Large intestine (tissue), 3 donors: ENCODE measurements at regions not wholly inside any gene's neighbourhood (a gene's known extent, or its start where the extent isn't known, plus 50 kb on each side); places are given as distances from the start of the nearest gene placed in this dataset.

ENCODE experiments used
- DNase-seq, 2 donors: peaks; one replicate each; pipeline versions ENCODE4 v3.0.0 to v3.0.0-alpha.2; 2013
- H3K27ac ChIP-seq: one replicate; pipeline ENCODE4 v1.5.1; 2013; ENCODE audit warnings: low read length
- H3K27me3 ChIP-seq: 2 replicates; pipeline ENCODE4 v1.6.1; 2013; ENCODE audit warnings: low read length; ENCODE audit not compliant: control insufficient read depth, insufficient read depth
- H3K36me3 ChIP-seq: 2 replicates; pipeline ENCODE4 v1.6.1; 2013; ENCODE audit warnings: low read length; ENCODE audit not compliant: control insufficient read depth, insufficient read depth
- H3K4me1 ChIP-seq: one replicate; pipeline ENCODE4 v1.6.1; 2013; ENCODE audit warnings: low read length; ENCODE audit not compliant: control insufficient read depth, insufficient read depth
- H3K4me3 ChIP-seq: one replicate; pipeline ENCODE4 v1.5.1; 2013; ENCODE audit warnings: low read length
- H3K9me3 ChIP-seq: one replicate; pipeline ENCODE4 v1.6.1; 2013; ENCODE audit warnings: mild to moderate bottlenecking, low read depth, low read length, moderate library complexity; ENCODE audit not compliant: control insufficient read depth
- WGBS: methylation state at CpG from one replicate; pipeline ENCODE4 v1.1.5; 2013; ENCODE audit warnings: low lambda C conversion rate; ENCODE audit not compliant: insufficient coverage; 5-methylcytosine and 5-hydroxymethylcytosine counted together

DNA sequence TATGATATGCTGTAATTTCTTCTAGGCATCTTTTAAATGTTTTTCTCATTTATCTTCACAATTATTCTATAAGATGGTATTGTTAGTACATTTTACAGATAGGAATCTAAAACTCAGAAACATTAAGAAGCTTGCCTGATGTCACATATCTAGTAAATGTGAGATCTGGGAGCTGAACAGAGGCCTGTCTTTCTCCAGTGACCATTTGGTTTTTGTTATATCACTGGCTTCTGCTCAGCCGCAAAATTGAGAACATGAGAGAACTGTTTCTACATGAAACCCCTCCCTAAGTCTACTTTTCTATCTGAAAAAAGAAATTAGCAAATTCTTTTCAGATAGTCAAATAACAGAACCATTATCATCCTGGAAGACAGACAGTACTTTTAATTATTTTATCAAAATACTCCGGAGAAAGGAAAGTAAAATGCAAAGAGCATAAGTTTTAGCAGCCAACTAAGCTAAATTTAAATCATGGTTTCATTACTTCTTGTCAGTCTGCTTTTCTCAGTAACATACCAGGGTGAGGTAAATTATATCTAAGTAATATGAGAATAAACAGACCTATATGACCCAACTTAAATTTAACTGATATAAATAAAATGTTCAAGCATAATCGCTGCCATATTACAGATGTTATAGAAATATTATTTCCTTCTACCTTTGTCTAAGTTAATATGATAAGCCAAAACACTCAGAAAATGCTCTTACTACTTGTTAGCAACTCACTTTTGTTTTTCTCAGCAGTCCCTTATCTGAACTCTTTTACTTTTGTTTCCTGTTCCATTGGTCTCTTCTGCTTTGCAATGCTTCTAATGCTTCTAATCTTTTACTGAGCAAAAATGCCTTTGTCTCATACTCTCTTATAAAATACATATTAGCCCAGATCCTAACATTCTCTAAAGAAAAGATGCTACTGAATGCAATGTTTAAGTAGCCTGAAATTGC is 68.0 kb upstream of the MBNL1 start:
- DNase-seq = no peak
- H3K36me3 ChIP-seq = no peaks in the 10 kb centered on the region
- no peaks in the 10 kb centered on the region for H3K27me3 ChIP-seq
- no peak overlapping the region for H3K4me3 ChIP-seq
- peaks cover 8% of the 10 kb centered on the region for H3K4me1 ChIP-seq
- peak overlapping the region; percentile 22 for H3K27ac ChIP-seq
- H3K9me3 ChIP-seq = no peaks in the 10 kb centered on the region
- 70% methylated on average over 2 of the region's 3 CpGs for WGBS

DNA sequence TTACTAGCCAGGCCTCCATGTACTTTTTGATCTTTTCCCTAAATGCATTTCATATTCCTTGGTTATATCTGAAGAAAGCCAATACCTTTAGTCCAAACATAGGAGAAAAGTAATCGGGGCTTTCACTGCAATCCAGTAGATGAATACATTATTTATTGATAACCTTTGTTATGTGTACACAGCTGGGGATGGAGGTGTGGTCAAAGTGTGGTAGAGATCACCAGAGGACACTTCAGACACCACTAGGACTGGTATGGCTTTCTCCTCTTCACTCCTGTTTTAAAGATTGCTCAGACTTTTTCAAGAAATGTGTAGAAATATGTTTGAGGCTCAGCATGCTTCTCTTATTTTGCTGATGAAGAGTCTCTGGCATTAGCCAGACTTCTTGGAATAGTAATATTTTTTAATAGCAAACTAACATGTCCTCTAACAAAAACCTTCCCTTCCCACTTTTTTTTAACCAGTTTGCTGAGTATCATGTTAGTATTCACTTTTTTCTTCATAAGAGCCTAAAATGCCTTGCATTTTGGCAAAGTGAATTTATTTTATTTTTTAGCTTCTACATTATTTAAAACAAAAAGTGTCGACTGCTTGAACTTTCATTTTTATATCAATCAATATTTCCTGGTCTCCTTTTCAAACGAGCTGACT is 65.6 kb upstream of the MBNL1 start:
- H3K4me1 ChIP-seq = peaks cover 12% of the 10 kb centered on the region
- peak in 1 of 2 donors; percentile 61 for DNase-seq
- peak overlapping the region; percentile 56 for H3K27ac ChIP-seq
- H3K27me3 ChIP-seq = no peaks in the 10 kb centered on the region
- no peaks in the 10 kb centered on the region for H3K36me3 ChIP-seq
- 16% methylated on average over 3 of the region's 3 CpGs for WGBS
- peak overlapping the region; percentile 7 for H3K4me3 ChIP-seq
- H3K9me3 ChIP-seq = no peaks in the 10 kb centered on the region

DNA sequence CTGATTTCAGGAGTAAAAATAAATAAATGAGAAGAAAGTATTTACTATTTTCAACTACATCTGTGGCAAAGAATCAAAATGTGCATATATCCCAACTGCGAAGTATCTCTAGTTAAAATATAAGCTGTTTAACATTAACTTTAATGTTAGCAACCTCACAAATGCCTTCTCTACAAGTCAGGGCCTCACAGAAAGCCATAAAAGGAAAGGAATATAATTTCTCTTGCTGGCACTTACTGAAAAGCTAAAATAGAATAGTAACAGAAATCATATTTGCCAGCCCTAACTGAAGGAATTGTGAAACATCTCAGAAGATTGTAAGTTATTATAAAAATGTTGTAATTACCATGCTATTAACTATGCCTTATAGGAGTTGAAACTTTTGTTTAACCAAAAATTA is 65.1 kb upstream of the MBNL1 start:
- peak in 1 of 2 donors; percentile 55 for DNase-seq
- Histone ChIP-seq H3K27ac (peak overlapping the region; percentile 56), H3K4me1 (peaks cover 12% of the 10 kb centered on the region), H3K27me3 (no peaks in the 10 kb centered on the region), H3K4me3 (peak overlapping the region; percentile 7), H3K9me3 (no peaks in the 10 kb centered on the region), H3K36me3 (no peaks in the 10 kb centered on the region)
- no CpG with 5 or more reads among the region's 1 CpG for WGBS

DNA sequence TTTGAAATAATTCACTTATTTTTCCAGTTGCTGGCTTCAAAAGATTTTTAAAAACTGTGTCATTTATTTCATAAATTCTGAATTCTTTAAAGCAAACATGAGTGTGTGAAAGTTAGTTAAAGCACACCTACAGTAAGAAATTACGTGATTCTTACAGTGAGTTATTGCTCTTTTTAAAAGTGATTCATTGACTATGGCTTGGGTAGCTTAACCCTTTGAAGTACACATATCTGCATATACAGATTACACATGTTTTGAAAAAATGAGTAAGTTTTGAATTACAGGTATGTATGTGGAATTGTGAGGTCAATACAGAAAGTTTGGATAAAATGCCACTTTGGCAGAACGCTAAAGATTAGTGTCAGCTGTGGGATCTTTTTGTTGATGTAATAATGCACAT is 64.5 kb upstream of the MBNL1 start:
- 55% methylated on average over 2 of the region's 2 CpGs for WGBS
- no peak overlapping the region for H3K4me3 ChIP-seq
- H3K4me1 ChIP-seq = peaks cover 12% of the 10 kb centered on the region
- no peaks in the 10 kb centered on the region for H3K27me3 ChIP-seq
- H3K36me3 ChIP-seq = no peaks in the 10 kb centered on the region
- peak overlapping the region; percentile 56 for H3K27ac ChIP-seq
- peak in 1 of 2 donors; percentile 15 for DNase-seq
- no peaks in the 10 kb centered on the region for H3K9me3 ChIP-seq

DNA sequence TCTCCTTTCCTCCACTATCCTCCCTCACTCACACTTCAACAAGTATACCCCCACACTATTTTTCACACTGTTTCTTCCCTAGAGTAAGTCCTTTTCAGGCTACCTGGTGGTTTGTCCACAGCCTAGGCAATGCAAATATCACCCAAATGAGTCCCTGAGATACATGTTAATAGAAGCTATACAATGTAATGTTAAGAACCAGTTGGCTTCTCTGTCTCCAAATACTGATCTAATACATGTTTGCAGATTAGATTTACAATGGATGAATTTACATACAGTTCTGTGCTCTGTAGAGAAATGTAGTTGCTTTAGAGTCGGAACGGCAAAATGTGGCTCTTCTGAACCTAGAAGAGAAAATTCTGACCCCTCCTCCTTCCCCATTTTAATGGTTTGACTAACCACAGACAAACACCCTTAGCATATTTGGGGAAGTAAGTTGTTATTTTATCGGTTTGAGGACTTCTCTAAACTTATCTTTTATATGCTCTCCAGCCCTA is 63.6 kb upstream of the MBNL1 start:
- H3K36me3 ChIP-seq = no peaks in the 10 kb centered on the region
- 92% methylated on average over 2 of the region's 3 CpGs for WGBS
- no peaks in the 10 kb centered on the region for H3K27me3 ChIP-seq
- H3K4me1 ChIP-seq = peaks cover 12% of the 10 kb centered on the region
- no peaks in the 10 kb centered on the region for H3K9me3 ChIP-seq
- H3K27ac ChIP-seq = no peak overlapping the region
- H3K4me3 ChIP-seq = no peak overlapping the region
- no peak for DNase-seq

DNA sequence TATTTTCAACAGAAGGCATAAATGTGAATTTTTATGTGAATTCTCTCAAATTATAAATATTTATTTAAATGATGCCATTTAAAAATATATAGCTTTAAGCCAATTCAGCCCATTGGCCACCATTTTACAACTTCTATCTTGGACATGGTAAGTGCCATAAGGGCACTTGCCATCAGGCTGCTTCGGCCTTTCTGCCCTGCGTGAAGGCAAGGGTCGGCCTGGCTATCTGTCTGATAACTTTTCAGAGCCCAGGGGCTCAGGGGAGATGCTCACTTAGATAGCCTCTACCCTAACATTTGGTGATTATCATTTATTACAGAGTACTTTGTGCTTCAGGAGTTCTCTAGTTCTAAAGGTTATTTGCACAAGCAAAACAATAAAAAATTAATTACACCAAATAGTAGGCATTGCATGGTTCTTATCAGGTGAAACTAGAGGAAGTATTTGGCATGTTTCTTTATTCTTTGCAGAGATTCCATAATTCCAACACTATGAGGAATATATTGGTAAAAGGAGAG is 62.4 kb upstream of the MBNL1 start:
- H3K9me3 ChIP-seq = no peaks in the 10 kb centered on the region
- H3K27ac ChIP-seq = no peak overlapping the region
- H3K36me3 ChIP-seq = no peaks in the 10 kb centered on the region
- H3K4me3 ChIP-seq = no peak overlapping the region
- peak in 1 of 2 donors; percentile 69 for DNase-seq
- WGBS = no CpG with 5 or more reads among the region's 3 CpGs
- no peaks in the 10 kb centered on the region for H3K27me3 ChIP-seq
- H3K4me1 ChIP-seq = peaks cover 7% of the 10 kb centered on the region

DNA sequence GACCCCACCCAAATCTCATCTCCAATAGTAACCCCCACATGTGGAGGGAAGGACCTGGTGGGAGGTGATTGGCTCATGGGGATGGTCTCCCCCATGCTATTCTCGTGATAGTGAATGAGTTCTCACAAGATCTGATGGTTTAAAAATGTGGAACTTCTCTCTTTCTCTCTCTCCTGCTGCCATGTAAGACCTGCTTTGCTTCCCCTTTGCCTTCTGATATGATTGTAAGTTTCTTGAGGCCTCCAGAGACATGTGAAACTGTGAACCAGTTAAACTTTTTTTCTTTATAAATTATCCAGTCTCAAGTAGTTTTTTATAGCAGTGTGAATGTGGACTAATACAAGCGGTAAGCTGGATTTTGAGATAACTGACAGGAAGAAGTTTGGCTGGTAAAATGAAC is 60.3 kb upstream of the MBNL1 start:
- no peak for DNase-seq
- no CpG with 5 or more reads among the region's 2 CpGs for WGBS
- Histone ChIP-seq H3K4me1 (peaks cover 7% of the 10 kb centered on the region), H3K9me3 (no peaks in the 10 kb centered on the region), H3K4me3 (no peak overlapping the region), H3K27ac (no peak overlapping the region), H3K27me3 (no peaks in the 10 kb centered on the region), H3K36me3 (no peaks in the 10 kb centered on the region)

DNA sequence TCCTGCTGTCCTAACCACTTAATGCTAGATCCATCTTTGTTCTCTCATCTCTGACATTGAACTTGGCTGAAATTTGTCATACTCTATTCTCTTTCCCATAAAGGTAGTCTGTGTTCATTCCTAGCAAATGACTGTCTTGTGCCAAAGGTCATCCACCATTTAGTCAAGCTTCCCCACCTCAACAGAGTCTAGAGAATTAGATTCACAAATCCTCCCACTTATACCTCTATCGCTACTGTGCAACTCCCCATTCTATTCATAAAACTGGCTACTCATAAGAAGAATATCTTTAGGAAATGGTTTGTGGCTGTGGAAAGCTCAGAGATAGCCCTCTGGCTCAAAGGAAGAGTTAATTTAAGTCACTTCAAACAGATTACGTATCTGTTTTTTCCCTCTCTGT is 59.7 kb upstream of the MBNL1 start:
- H3K9me3 ChIP-seq = no peaks in the 10 kb centered on the region
- DNase-seq = no peak
- no peak overlapping the region for H3K27ac ChIP-seq
- no peaks in the 10 kb centered on the region for H3K36me3 ChIP-seq
- H3K4me1 ChIP-seq = peaks cover 7% of the 10 kb centered on the region
- no peak overlapping the region for H3K4me3 ChIP-seq
- no peaks in the 10 kb centered on the region for H3K27me3 ChIP-seq
- WGBS = no CpG with 5 or more reads among the region's 2 CpGs

DNA sequence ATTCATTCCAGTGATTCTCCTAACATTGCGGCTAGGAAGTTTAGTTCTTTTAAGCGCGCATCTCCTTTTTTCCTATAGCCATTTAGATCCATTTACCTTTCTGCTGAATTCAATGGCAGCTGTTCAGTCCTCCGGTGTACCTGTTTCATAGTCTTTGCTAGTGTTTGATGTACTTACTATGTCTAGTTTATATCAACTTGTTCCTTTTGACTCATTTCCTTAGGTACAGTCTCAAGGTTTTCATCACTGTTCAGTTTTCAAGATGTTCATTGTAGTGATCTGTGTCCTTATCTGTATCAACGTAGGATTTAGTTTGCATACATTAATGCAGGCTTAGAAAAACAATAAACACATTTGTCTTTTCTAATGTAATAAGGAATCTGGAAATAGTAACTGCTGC is 59.0 kb upstream of the MBNL1 start:
- 82% methylated on average over 4 of the region's 5 CpGs for WGBS
- Histone ChIP-seq H3K9me3 (no peaks in the 10 kb centered on the region), H3K36me3 (no peaks in the 10 kb centered on the region), H3K4me1 (peaks cover 4% of the 10 kb centered on the region), H3K27ac (no peak overlapping the region), H3K4me3 (no peak overlapping the region), H3K27me3 (no peaks in the 10 kb centered on the region)
- no peak for DNase-seq

DNA sequence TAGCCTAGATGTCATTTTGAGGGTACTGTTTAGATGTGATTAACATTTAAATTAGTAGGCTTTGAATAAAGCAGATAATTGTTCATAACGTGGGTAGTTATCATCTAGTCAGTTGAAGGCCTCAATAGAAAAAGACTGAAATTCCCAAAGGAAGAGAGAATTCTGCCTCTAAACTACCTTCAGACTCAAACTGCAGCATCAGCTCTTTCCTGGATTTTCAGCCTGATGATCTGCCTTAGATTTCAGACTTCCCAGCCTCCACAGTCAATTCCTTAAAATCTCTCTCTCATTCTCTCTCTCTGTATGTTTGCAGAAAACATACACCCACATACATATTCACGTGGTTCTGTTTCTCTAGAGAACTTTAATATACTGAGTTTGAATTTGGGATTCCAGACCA is 58.0 kb upstream of the MBNL1 start:
- DNase-seq = no peak
- H3K27ac ChIP-seq = no peak overlapping the region
- H3K4me1 ChIP-seq = peaks cover 4% of the 10 kb centered on the region
- H3K4me3 ChIP-seq = no peak overlapping the region
- no CpG with 5 or more reads among the region's 2 CpGs for WGBS
- no peaks in the 10 kb centered on the region for H3K36me3 ChIP-seq
- H3K9me3 ChIP-seq = no peaks in the 10 kb centered on the region
- no peaks in the 10 kb centered on the region for H3K27me3 ChIP-seq
